ENCODE measurements at regions not wholly inside any gene's neighbourhood (a gene's known extent, or its start where the extent isn't known, plus 50 kb on each side); places are given as distances from the start of the nearest gene placed in this dataset.

DNA sequence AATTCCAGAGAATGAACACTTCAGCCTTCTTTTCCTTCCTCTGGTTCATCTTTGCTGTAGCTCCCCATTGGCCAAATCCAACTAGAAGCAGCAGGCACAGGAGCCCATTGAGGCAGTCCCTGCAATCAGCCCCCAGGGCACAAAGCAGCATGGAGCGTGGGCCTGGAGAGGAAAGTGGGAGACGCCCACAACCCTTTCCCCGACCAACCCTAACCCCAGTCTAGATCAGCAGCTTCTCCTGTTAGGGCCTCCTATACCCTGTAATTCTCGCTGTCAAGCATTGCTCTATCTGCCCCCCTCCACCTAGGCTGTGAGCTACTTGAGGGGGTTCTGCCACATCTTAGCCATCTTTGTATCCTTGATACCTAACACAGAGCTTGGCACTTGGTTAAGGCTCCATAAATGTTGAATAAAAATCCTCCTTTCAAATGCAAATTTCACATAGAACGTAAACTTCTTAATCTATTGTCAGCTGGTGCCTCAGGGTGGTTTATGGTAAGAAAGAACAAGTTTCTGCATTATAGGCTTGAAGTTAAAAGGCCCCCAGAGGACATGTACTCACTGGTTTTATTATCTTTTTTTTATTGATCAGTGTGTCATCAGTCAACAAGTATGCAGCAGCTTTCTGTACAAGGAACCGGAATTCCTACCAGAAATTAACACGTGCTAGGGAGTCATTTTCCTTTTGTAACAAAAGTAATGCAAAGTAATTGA is 97.9 kb upstream of the PFN2 start (continued):
- TF ChIP-seq, protein P1, sequence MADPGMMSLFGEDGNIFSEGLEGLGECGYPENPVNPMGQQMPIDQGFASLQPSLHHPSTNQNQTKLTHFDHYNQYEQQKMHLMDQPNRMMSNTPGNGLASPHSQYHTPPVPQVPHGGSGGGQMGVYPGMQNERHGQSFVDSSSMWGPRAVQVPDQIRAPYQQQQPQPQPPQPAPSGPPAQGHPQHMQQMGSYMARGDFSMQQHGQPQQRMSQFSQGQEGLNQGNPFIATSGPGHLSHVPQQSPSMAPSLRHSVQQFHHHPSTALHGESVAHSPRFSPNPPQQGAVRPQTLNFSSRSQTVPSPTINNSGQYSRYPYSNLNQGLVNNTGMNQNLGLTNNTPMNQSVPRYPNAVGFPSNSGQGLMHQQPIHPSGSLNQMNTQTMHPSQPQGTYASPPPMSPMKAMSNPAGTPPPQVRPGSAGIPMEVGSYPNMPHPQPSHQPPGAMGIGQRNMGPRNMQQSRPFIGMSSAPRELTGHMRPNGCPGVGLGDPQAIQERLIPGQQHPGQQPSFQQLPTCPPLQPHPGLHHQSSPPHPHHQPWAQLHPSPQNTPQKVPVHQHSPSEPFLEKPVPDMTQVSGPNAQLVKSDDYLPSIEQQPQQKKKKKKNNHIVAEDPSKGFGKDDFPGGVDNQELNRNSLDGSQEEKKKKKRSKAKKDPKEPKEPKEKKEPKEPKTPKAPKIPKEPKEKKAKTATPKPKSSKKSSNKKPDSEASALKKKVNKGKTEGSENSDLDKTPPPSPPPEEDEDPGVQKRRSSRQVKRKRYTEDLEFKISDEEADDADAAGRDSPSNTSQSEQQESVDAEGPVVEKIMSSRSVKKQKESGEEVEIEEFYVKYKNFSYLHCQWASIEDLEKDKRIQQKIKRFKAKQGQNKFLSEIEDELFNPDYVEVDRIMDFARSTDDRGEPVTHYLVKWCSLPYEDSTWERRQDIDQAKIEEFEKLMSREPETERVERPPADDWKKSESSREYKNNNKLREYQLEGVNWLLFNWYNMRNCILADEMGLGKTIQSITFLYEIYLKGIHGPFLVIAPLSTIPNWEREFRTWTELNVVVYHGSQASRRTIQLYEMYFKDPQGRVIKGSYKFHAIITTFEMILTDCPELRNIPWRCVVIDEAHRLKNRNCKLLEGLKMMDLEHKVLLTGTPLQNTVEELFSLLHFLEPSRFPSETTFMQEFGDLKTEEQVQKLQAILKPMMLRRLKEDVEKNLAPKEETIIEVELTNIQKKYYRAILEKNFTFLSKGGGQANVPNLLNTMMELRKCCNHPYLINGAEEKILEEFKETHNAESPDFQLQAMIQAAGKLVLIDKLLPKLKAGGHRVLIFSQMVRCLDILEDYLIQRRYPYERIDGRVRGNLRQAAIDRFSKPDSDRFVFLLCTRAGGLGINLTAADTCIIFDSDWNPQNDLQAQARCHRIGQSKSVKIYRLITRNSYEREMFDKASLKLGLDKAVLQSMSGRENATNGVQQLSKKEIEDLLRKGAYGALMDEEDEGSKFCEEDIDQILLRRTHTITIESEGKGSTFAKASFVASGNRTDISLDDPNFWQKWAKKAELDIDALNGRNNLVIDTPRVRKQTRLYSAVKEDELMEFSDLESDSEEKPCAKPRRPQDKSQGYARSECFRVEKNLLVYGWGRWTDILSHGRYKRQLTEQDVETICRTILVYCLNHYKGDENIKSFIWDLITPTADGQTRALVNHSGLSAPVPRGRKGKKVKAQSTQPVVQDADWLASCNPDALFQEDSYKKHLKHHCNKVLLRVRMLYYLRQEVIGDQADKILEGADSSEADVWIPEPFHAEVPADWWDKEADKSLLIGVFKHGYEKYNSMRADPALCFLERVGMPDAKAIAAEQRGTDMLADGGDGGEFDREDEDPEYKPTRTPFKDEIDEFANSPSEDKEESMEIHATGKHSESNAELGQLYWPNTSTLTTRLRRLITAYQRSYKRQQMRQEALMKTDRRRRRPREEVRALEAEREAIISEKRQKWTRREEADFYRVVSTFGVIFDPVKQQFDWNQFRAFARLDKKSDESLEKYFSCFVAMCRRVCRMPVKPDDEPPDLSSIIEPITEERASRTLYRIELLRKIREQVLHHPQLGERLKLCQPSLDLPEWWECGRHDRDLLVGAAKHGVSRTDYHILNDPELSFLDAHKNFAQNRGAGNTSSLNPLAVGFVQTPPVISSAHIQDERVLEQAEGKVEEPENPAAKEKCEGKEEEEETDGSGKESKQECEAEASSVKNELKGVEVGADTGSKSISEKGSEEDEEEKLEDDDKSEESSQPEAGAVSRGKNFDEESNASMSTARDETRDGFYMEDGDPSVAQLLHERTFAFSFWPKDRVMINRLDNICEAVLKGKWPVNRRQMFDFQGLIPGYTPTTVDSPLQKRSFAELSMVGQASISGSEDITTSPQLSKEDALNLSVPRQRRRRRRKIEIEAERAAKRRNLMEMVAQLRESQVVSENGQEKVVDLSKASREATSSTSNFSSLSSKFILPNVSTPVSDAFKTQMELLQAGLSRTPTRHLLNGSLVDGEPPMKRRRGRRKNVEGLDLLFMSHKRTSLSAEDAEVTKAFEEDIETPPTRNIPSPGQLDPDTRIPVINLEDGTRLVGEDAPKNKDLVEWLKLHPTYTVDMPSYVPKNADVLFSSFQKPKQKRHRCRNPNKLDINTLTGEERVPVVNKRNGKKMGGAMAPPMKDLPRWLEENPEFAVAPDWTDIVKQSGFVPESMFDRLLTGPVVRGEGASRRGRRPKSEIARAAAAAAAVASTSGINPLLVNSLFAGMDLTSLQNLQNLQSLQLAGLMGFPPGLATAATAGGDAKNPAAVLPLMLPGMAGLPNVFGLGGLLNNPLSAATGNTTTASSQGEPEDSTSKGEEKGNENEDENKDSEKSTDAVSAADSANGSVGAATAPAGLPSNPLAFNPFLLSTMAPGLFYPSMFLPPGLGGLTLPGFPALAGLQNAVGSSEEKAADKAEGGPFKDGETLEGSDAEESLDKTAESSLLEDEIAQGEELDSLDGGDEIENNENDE (IDR thresholded peaks at IDR 0.05; ENCODE audit: insufficient replicate concordance, low read length), result no peak
- TF ChIP-seq SUZ12 (IDR thresholded peaks at IDR 0.05; ENCODE audit: low read length) (no peak), SIN3A (conservative IDR thresholded peaks at IDR 0.05 in 1 of 2, IDR thresholded peaks at IDR 0.05 in 1 of 2; ENCODE audit: low read depth in 1 of 2, low read length in 2 of 2) (no peak), NRF1 (IDR thresholded peaks at IDR 0.05; ENCODE audit: low read depth, low read length) (no peak), JUN (IDR thresholded peaks at IDR 0.05; ENCODE audit: low read depth, low read length) (no peak), BRCA1 (IDR thresholded peaks at IDR 0.05; ENCODE audit: low read depth, low read length) (no peak), GTF2F1 (IDR thresholded peaks at IDR 0.05; ENCODE audit: borderline replicate concordance, low read depth, low read length) (no peak), TCF12 (IDR thresholded peaks at IDR 0.05; ENCODE audit: low read depth, low read length) (no peak), TAF7 (optimal IDR thresholded peaks at IDR 0.05; ENCODE audit: borderline replicate concordance, low read depth, low read length) (no peak), GABPA (IDR thresholded peaks at IDR 0.05; ENCODE audit: borderline replicate concordance, insufficient read depth, low read length) (no peak), CREB1 (IDR thresholded peaks at IDR 0.05) (no peak)
